Ascending aorta (tissue), 2 donors: ENCODE measurements at regions not wholly inside any gene's neighbourhood (a gene's known extent, or its start where the extent isn't known, plus 50 kb on each side); places are given as distances from the start of the nearest gene placed in this dataset.

Source experiments
- DNase-seq, 2 donors: peaks; one replicate each; pipeline ENCODE4 v3.0.0-alpha.2; 2019; ENCODE audit warnings: low spot score in 2 of 2
- H3K27ac ChIP-seq, 2 donors: fragments of 200-600 bp; sonication (generic); one replicate each; pipeline ENCODE4 v1.5.1; 2016 to 2017; ENCODE audit warnings: mild to moderate bottlenecking in 1 of 2
- H3K27me3 ChIP-seq: fragments of 200-600 bp; sonication (generic); one replicate; pipeline ENCODE4 v1.5.1; 2017
- H3K36me3 ChIP-seq, 2 donors: fragments of 200-600 bp; sonication (generic); one replicate each; pipeline ENCODE4 v1.5.1; 2016
- H3K4me1 ChIP-seq, 2 donors: fragments of 200-600 bp; sonication (generic); one replicate each; pipeline ENCODE4 v1.5.1; 2016 to 2017; ENCODE audit warnings: mild to moderate bottlenecking in 1 of 2
- H3K4me3 ChIP-seq, 2 donors: fragments of 200-600 bp; sonication (generic); one replicate each; pipeline ENCODE4 v1.5.1; 2016 to 2017; ENCODE audit warnings: mild to moderate bottlenecking in 1 of 2
- H3K9me3 ChIP-seq, 2 donors: fragments of 200-600 bp; sonication (generic); one replicate each; pipeline ENCODE4 v1.5.1; 2016
- intact Hi-C: fragments of 100-400 bp; cut with DNase I; formaldehyde crosslinking; loops from one replicate; pipeline ENCODE4 v1.15.1; 2023
- TF ChIP-seq, protein P1 (sequence below), 3 experiments: fragments of 200-600 bp in 2 of 3; fragments of 450-650 bp in 1 of 3; sonication (generic) in 2 of 3; IDR thresholded peaks; one replicate each; pipeline ENCODE4 v1.5.1; 2016 to 2019; ENCODE audit warnings: antibody characterized with exemption in 3 of 3, mild to moderate bottlenecking in 1 of 3, moderate library complexity in 1 of 3

DNA sequence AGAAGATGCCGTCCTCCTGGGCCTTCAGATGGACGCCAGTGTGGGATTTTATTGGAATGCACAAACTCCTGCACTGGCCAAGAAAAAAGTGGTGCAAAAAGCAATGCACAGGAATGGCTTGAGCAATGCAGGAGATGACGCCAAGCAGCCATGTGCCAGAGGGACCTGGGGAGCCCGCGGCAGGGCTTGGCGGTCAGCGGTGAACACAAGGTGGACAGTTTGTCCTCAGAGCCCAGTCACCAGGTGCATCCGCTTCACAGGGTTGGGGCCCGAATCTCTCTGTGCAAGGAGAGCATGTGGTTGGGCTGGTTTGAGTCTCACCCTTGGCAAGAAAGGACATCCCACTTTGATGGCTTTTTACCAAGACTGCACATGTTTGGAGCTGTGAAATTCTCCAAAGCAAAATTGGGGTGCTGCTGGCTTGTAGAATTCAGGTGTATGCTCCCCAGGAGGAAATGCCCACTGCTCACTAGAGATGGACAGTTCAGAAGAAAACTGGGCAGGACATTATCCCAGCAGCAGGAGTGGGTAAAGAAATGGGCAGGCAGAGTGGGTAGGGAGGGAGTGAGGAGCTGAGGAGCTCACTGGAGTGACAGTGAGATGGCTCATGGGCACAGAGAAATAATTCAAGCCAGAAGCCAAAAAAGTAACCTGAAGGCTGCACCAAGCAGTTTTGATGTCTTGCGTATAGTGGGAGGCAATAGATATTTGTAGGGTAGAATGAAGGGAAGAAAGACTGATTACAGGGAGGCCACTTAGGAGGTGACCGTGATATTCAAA is 463.9 kb downstream of the MTRR start:
- no peak for DNase-seq
- no peaks in the 10 kb centered on the region for H3K9me3 ChIP-seq
- TF ChIP-seq, protein P1, sequence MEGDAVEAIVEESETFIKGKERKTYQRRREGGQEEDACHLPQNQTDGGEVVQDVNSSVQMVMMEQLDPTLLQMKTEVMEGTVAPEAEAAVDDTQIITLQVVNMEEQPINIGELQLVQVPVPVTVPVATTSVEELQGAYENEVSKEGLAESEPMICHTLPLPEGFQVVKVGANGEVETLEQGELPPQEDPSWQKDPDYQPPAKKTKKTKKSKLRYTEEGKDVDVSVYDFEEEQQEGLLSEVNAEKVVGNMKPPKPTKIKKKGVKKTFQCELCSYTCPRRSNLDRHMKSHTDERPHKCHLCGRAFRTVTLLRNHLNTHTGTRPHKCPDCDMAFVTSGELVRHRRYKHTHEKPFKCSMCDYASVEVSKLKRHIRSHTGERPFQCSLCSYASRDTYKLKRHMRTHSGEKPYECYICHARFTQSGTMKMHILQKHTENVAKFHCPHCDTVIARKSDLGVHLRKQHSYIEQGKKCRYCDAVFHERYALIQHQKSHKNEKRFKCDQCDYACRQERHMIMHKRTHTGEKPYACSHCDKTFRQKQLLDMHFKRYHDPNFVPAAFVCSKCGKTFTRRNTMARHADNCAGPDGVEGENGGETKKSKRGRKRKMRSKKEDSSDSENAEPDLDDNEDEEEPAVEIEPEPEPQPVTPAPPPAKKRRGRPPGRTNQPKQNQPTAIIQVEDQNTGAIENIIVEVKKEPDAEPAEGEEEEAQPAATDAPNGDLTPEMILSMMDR (IDR thresholded peaks at IDR 0.05): no peak
- intact Hi-C loops: no loop called here
- H3K27ac ChIP-seq: no peak overlapping the region
- H3K27me3 ChIP-seq: no peaks in the 10 kb centered on the region
- no peak overlapping the region for H3K4me3 ChIP-seq
- no peaks in the 10 kb centered on the region for H3K4me1 ChIP-seq
- H3K36me3 ChIP-seq: no peaks in the 10 kb centered on the region

DNA sequence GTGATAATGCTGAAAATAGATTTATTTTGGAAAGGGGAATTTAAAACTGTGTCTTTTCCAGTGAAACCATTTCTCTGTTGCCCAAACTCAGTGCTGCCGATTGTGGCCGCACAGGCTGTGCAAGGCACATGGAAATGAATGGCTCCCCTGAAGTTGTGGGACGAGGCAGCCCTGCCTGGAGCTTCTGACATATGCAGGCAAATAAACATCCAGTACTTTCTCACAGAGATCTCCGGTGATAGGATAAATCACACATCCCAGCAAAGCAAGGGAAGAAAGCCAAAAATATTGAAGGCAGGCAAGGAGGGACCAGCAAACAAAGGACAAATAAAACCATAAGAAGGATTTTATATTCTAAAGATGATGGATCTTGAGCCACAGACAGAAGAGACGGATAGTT is 464.5 kb downstream of the MTRR start:
- Histone ChIP-seq H3K36me3 (no peaks in the 10 kb centered on the region), H3K9me3 (no peaks in the 10 kb centered on the region), H3K4me3 (no peak overlapping the region), H3K4me1 (no peaks in the 10 kb centered on the region), H3K27me3 (no peaks in the 10 kb centered on the region), H3K27ac (no peak overlapping the region)
- no peak for DNase-seq
- TF ChIP-seq, protein P1 (IDR thresholded peaks at IDR 0.05): no peak
- intact Hi-C loops: no loop called here

DNA sequence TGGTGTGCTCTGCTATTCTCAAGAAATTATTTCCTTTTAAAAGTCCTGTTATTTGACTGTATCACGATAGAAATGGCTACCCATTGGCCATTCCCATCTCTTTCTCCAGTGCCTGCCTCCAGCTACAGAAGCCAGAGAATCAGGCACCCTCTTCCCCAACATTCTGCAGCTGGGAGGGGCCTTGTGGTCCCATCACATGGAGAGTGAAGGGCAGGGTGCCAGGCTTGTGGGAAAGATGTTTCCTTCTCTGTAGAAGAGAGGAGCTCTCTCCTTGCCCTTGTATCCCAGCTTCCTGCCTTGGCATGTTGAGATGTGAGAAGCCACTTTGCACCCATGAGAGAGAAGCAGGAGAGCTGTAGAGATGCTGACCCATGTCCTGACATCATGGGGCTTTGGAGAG is 465.0 kb downstream of the MTRR start:
- Histone ChIP-seq H3K4me3 (no peak overlapping the region), H3K9me3 (no peaks in the 10 kb centered on the region), H3K36me3 (no peaks in the 10 kb centered on the region), H3K27ac (no peak overlapping the region), H3K4me1 (no peaks in the 10 kb centered on the region), H3K27me3 (no peaks in the 10 kb centered on the region)
- intact Hi-C loops: no loop called here
- TF ChIP-seq, protein P1 (IDR thresholded peaks at IDR 0.05): no peak
- no peak for DNase-seq

DNA sequence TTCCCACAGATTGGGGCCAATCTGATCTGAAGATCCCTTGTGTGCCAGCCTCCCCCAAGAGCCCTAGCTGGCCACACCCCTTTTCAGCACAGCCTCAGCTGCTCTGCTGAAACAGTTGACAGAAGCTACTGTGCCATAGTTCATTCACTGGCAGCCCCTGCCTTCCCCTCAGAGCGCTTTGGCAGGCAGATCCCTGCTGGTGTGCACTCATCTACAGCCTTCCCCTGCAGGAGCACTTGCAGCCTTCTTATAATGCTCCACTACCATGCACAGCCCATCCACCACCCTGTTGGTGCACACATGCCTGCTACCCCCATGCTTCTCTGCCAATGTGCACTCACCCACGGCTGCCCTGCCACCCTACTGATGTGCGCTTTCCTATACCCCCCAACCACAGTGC is 471.3 kb downstream of the MTRR start:
- Histone ChIP-seq H3K4me1 (no peaks in the 10 kb centered on the region), H3K4me3 (no peak overlapping the region), H3K27me3 (no peaks in the 10 kb centered on the region), H3K9me3 (no peaks in the 10 kb centered on the region), H3K27ac (no peak overlapping the region), H3K36me3 (no peaks in the 10 kb centered on the region)
- intact Hi-C loops: no loop called here
- TF ChIP-seq, protein P1 (IDR thresholded peaks at IDR 0.05): no peak
- no peak for DNase-seq

DNA sequence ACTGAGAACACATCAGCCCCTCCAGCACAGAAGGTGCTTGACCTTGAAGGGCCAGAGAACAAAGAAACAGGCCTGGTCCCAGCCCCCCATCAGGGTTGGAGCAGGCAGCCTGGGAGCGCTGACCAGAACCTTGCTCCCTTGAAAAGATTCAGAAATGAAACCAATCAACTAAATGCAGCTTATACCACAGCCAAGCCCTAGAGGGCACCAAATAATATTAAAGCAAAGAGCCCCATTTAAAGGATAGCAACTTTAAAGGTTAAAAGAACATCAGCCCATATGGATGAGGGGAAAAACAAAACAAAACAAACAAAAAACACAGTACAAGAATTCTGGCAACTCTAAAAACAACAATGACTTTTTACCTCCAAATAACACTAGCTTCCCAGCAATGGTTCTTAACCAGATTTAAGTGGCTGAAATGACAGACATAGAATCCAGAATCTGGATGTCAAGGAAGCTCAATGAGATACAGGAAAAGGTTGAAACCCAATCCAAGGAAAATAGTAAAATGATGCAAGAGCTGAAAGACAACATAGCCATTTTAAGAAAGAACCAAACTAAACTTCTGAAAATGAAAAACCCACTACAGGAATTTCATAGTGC is 471.9 kb downstream of the MTRR start:
- TF ChIP-seq, protein P1 (IDR thresholded peaks at IDR 0.05): peak in 2 of 3 experiments; percentile 16 to 41
- no peaks in the 10 kb centered on the region for H3K36me3 ChIP-seq
- no peak for DNase-seq
- H3K4me3 ChIP-seq: no peak overlapping the region
- no peak overlapping the region for H3K27ac ChIP-seq
- intact Hi-C loops: no loop called here
- H3K9me3 ChIP-seq: no peaks in the 10 kb centered on the region
- H3K4me1 ChIP-seq: no peaks in the 10 kb centered on the region
- H3K27me3 ChIP-seq: no peaks in the 10 kb centered on the region
